Esophagus squamous epithelium (tissue), 5 donors: ENCODE measurements at regions not wholly inside any gene's neighbourhood (a gene's known extent, or its start where the extent isn't known, plus 50 kb on each side); places are given as distances from the start of the nearest gene placed in this dataset.

Experiments used
- DNase-seq: peaks from one replicate; lab custom pipeline; 2025; lab: John Stamatoyannopoulos, UW
- H3K27ac ChIP-seq, 4 donors: fragments of 200-600 bp; sonication (generic); one replicate each; pipeline ENCODE4 v1.5.1; 2016 to 2019; ENCODE audit warnings: mild to moderate bottlenecking in 1 of 4
- H3K27me3 ChIP-seq, 4 donors: fragments of 200-600 bp; sonication (generic); 1 replicate in 3 of 4; 2 replicates in 1 of 4; pipeline versions ENCODE4 v1.5.1 to v1.6.0; 2017 to 2021; ENCODE audit warnings: antibody characterized with exemption in 1 of 4
- H3K36me3 ChIP-seq, 3 donors: fragments of 200-600 bp; sonication (generic); one replicate each; pipeline ENCODE4 v1.5.1; 2016 to 2019
- H3K4me1 ChIP-seq, 3 donors: fragments of 200-600 bp; sonication (generic); one replicate each; pipeline ENCODE4 v1.5.1; 2017 to 2019
- H3K4me3 ChIP-seq, 4 donors: fragments of 200-600 bp; sonication (generic); 1 replicate in 3 of 4; 2 replicates in 1 of 4; pipeline ENCODE4 v1.5.1; 2016 to 2019; ENCODE audit warnings: mild to moderate bottlenecking in 2 of 4, moderate library complexity in 1 of 4
- H3K9me3 ChIP-seq, 3 donors: fragments of 200-600 bp; sonication (generic); one replicate each; pipeline ENCODE4 v1.5.1; 2016 to 2019
- POLR2A ChIP-seq, 4 donors: fragments of 450-650 bp; IDR thresholded peaks; one replicate each; pipeline ENCODE4 v1.6.1; 2017; ENCODE audit warnings: antibody characterized with exemption in 4 of 4, mild to moderate bottlenecking in 4 of 4, moderate library complexity in 3 of 4
- WGBS, 2 donors: methylation state at CpG; one replicate each; pipeline ENCODE4 v1.1.5; 2018; 5-methylcytosine and 5-hydroxymethylcytosine counted together
- intact Hi-C: fragments of 100-400 bp; cut with DNase I; formaldehyde crosslinking; loops from one replicate; pipeline ENCODE4 v1.15.0; 2022
- TF ChIP-seq, protein P1 (sequence below), 6 experiments: fragments of 450-650 bp in 4 of 6; fragments of 200-600 bp in 2 of 6; sonication (generic) in 2 of 6; IDR thresholded peaks; one replicate each; pipeline ENCODE4 v1.5.1; 2016 to 2019; ENCODE audit warnings: antibody characterized with exemption in 6 of 6, mild to moderate bottlenecking in 4 of 6, moderate library complexity in 4 of 6
- donor health status: DM: yes; HTN: yes; CAD: no.

- DNase-seq: no peak
- Histone ChIP-seq H3K27me3 (no peaks in the 10 kb centered on the region), H3K27ac (no peak overlapping the region), H3K9me3 (no peaks in the 10 kb centered on the region), H3K4me1 (no peaks in the 10 kb centered on the region), H3K36me3 (no peaks in the 10 kb centered on the region), H3K4me3 (no peak overlapping the region)
- WGBS, 2 donors: 92 to 94% methylated on average over 1 of the region's 1 CpG
- TF ChIP-seq, protein P1, sequence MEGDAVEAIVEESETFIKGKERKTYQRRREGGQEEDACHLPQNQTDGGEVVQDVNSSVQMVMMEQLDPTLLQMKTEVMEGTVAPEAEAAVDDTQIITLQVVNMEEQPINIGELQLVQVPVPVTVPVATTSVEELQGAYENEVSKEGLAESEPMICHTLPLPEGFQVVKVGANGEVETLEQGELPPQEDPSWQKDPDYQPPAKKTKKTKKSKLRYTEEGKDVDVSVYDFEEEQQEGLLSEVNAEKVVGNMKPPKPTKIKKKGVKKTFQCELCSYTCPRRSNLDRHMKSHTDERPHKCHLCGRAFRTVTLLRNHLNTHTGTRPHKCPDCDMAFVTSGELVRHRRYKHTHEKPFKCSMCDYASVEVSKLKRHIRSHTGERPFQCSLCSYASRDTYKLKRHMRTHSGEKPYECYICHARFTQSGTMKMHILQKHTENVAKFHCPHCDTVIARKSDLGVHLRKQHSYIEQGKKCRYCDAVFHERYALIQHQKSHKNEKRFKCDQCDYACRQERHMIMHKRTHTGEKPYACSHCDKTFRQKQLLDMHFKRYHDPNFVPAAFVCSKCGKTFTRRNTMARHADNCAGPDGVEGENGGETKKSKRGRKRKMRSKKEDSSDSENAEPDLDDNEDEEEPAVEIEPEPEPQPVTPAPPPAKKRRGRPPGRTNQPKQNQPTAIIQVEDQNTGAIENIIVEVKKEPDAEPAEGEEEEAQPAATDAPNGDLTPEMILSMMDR (IDR thresholded peaks at IDR 0.05): no peak
- TF ChIP-seq POLR2A (IDR thresholded peaks at IDR 0.05): no peak
- intact Hi-C loops: no loop called here
Observed at GRCh38 chr18:67123901-67124300, 392.6 kb downstream of the DSEL start.

DNA sequence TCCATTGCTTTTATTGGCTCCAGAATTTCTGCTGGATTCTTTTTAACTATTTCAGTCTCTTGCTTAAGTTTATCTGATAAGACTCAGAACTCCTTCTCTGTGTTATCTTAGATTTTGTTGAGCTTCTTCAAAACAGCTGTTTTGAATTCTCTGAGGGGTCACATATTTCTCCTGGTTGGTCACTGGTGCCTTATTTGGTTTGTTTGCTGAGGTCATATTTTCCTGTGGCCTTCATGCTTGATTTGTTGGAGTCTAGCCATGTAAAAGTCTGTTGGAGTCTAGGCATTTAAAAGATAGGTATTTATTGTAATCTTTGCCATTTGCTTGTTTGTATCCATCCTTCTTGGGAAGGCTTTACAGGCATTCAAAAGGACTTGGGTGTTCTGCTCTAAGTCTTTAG, 398.7 kb downstream of the DSEL start:
- H3K27ac ChIP-seq: no peak overlapping the region
- TF ChIP-seq POLR2A (IDR thresholded peaks at IDR 0.05): no peak
- TF ChIP-seq, protein P1 (IDR thresholded peaks at IDR 0.05): no peak
- no peaks in the 10 kb centered on the region for H3K36me3 ChIP-seq
- H3K4me3 ChIP-seq: no peak overlapping the region
- H3K27me3 ChIP-seq: no peaks in the 10 kb centered on the region
- no peaks in the 10 kb centered on the region for H3K4me1 ChIP-seq
- no peaks in the 10 kb centered on the region for H3K9me3 ChIP-seq
- intact Hi-C loops: no loop called here
- no peak for DNase-seq

DNA sequence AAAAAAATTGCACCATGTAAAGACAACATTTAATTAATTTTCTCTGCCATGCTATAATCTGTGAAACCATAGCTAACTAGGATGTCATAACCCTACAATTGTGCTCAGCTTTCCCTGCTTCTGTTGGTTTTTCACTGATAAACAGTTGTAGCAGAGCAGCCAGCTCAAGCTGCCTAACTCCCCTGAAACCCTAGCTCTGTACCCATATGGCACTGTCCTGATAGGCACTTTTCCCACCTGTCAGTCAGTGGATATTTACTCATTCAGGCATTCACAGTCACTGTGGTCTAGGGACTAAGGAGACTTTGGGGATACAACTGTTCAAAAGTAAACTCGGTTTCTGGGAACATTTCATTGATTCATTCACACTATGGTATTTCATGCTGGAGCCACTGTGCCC, 407.0 kb downstream of the DSEL start:
- no peak for DNase-seq
- intact Hi-C loops: loop anchor here (10.0 kb wide), 1 partner anchor 85 kb away; no protein-coding TSS in a partner anchor
- no peaks in the 10 kb centered on the region for H3K9me3 ChIP-seq

GRCh38 chr18:67108894-67109293, 407.6 kb downstream of the DSEL start:
- WGBS, 2 donors: 16 to 39% methylated on average over 3 of the region's 3 CpGs
- intact Hi-C loops: loop anchor here (10.0 kb wide), 1 partner anchor 86 kb away; no protein-coding TSS in a partner anchor
- Histone ChIP-seq H3K27me3 (no peaks in the 10 kb centered on the region), H3K4me1 (no peaks in the 10 kb centered on the region), H3K36me3 (no peaks in the 10 kb centered on the region), H3K9me3 (no peaks in the 10 kb centered on the region), H3K27ac (no peak overlapping the region), H3K4me3 (no peak overlapping the region)
- no peak for TF ChIP-seq POLR2A (IDR thresholded peaks at IDR 0.05)
- TF ChIP-seq, protein P1 (IDR thresholded peaks at IDR 0.05): no peak
- no peak for DNase-seq

More for the DNA sequence above, 407.0 kb downstream of the DSEL start:
- H3K27me3 ChIP-seq: no peaks in the 10 kb centered on the region
- H3K27ac ChIP-seq: no peak overlapping the region
- TF ChIP-seq POLR2A (IDR thresholded peaks at IDR 0.05): no peak
- TF ChIP-seq, protein P1 (IDR thresholded peaks at IDR 0.05): no peak
- no peaks in the 10 kb centered on the region for H3K36me3 ChIP-seq
- WGBS, 2 donors: 50 to 62% methylated on average over 1 of the region's 1 CpG
- H3K4me1 ChIP-seq: no peaks in the 10 kb centered on the region
- H3K4me3 ChIP-seq: no peak overlapping the region

GRCh38 chr18:67104700-67105284, 411.7 kb downstream of the DSEL start:
- H3K4me3 ChIP-seq: no peak overlapping the region
- H3K4me1 ChIP-seq: no peaks in the 10 kb centered on the region
- no peak for TF ChIP-seq POLR2A (IDR thresholded peaks at IDR 0.05)
- TF ChIP-seq, protein P1 (IDR thresholded peaks at IDR 0.05): peak in 5 of 6 experiments; percentile 20 to 49 (median 42)
- intact Hi-C loops: loop anchor here (10.0 kb wide), 1 partner anchor 90 kb away; no protein-coding TSS in a partner anchor
- H3K27ac ChIP-seq: no peak overlapping the region
- no peak for DNase-seq
- H3K27me3 ChIP-seq: no peaks in the 10 kb centered on the region
- H3K36me3 ChIP-seq: no peaks in the 10 kb centered on the region
- H3K9me3 ChIP-seq: no peaks in the 10 kb centered on the region
- 45 to 47% methylated on average over 7 of the region's 7 CpGs for WGBS, 2 donors
